GOT3 (cell line): ENCODE measurements at regions not wholly inside any gene's neighbourhood (a gene's known extent, or its start where the extent isn't known, plus 50 kb on each side); places are given as distances from the start of the nearest gene placed in this dataset.

Experiments
- DNase-seq: peaks from one replicate; lab custom pipeline; 2025; ENCODE audit warnings: mixed read lengths; lab: John Stamatoyannopoulos, UW

- no peak for DNase-seq
These were observed 348.6 kb downstream of the ANKRD7 start for GRCh38 chr7:118573085-118573484.

GRCh38 chr7:118575393-118575948, 351.0 kb downstream of the ANKRD7 start:
- no peak for DNase-seq

GRCh38 chr7:118580743-118581382, 356.4 kb downstream of the ANKRD7 start:
- DNase-seq: no peak

GRCh38 chr7:118583641-118584040, 359.1 kb downstream of the ANKRD7 start:
- no peak for DNase-seq

GRCh38 chr7:118586248-118586647, 361.7 kb downstream of the ANKRD7 start:
- DNase-seq: no peak

GRCh38 chr7:118590107-118590506, 365.6 kb downstream of the ANKRD7 start:
- no peak for DNase-seq

- DNase-seq: no peak
These were observed 377.6 kb downstream of the ANKRD7 start for GRCh38 chr7:118602090-118602489.

GRCh38 chr7:118606602-118607001, 382.1 kb downstream of the ANKRD7 start:
- DNase-seq: no peak

GRCh38 chr7:118609207-118609606, 384.7 kb downstream of the ANKRD7 start:
- no peak for DNase-seq

- no peak for DNase-seq
These were observed 391.2 kb downstream of the ANKRD7 start for GRCh38 chr7:118615681-118616080.

GRCh38 chr7:118621810-118622360, 397.4 kb downstream of the ANKRD7 start:
- DNase-seq: no peak

GRCh38 chr7:118626739-118627138, 402.2 kb downstream of the ANKRD7 start:
- no peak for DNase-seq

- no peak for DNase-seq
These were observed 403.0 kb downstream of the ANKRD7 start for GRCh38 chr7:118627467-118627866.

GRCh38 chr7:118629898-118630438, 405.5 kb downstream of the ANKRD7 start:
- DNase-seq: no peak

GRCh38 chr7:118642396-118642795, 417.9 kb downstream of the ANKRD7 start:
- DNase-seq: no peak

GRCh38 chr7:118644346-118644745, 419.8 kb downstream of the ANKRD7 start:
- no peak for DNase-seq

- no peak for DNase-seq
These were observed 423.5 kb downstream of the ANKRD7 start for GRCh38 chr7:118648002-118648401.

- DNase-seq: no peak
These were observed 433.0 kb downstream of the ANKRD7 start for GRCh38 chr7:118657391-118658005.

- DNase-seq: no peak
These were observed 437.8 kb downstream of the ANKRD7 start for GRCh38 chr7:118662266-118662665.

- no peak for DNase-seq
These were observed 440.0 kb downstream of the ANKRD7 start for GRCh38 chr7:118664498-118664897.

GRCh38 chr7:118671149-118671548, 446.6 kb downstream of the ANKRD7 start:
- DNase-seq: no peak

- DNase-seq: no peak
These were observed 460.3 kb downstream of the ANKRD7 start for GRCh38 chr7:118684796-118685195.

GRCh38 chr7:118689403-118689802, 464.9 kb downstream of the ANKRD7 start:
- DNase-seq: no peak
